Smooth muscle cell (in vitro differentiated cells): ENCODE measurements at regions not wholly inside any gene's neighbourhood (a gene's known extent, or its start where the extent isn't known, plus 50 kb on each side); places are given as distances from the start of the nearest gene placed in this dataset.

Experiments used
- DNase-seq: peaks from one replicate; lab custom pipeline; 2025; ENCODE audit not compliant: unreplicated experiment; lab: John Stamatoyannopoulos, UW
- H2AFZ ChIP-seq: fragments of 200-600 bp; sonication (generic); 2 replicates; pipeline ENCODE4 v1.6.0; 2016; ENCODE audit warnings: antibody characterized with exemption, low read depth, mild to moderate bottlenecking
- H3F3A ChIP-seq: fragments of 200-600 bp; sonication (generic); 2 replicates; pipeline ENCODE4 v1.6.0; 2017; ENCODE audit warnings: antibody characterized with exemption, low read depth
- H3K27ac ChIP-seq: fragments of 200-600 bp; sonication (generic); 2 replicates; pipeline ENCODE4 v1.5.1; 2016; ENCODE audit warnings: low read depth, mild to moderate bottlenecking
- H3K27me3 ChIP-seq: fragments of 200-600 bp; sonication (generic); 2 replicates; pipeline ENCODE4 v1.6.1; 2016; ENCODE audit warnings: low read depth, mild to moderate bottlenecking
- H3K36me3 ChIP-seq: fragments of 200-600 bp; sonication (generic); 2 replicates; pipeline ENCODE4 v1.5.1; 2016; ENCODE audit warnings: low read depth
- H3K4me1 ChIP-seq: fragments of 200-600 bp; sonication (generic); 2 replicates; pipeline ENCODE4 v1.5.1; 2016; ENCODE audit warnings: low read depth
- H3K4me2 ChIP-seq: fragments of 200-600 bp; sonication (generic); 2 replicates; pipeline ENCODE4 v1.6.0; 2016; ENCODE audit warnings: mild to moderate bottlenecking
- H3K4me3 ChIP-seq: fragments of 200-600 bp; sonication (generic); 2 replicates; pipeline ENCODE4 v1.5.1; 2016; ENCODE audit warnings: mild to moderate bottlenecking
- H3K79me2 ChIP-seq: fragments of 200-600 bp; sonication (generic); 2 replicates; pipeline ENCODE4 v1.6.0; 2016; ENCODE audit warnings: low read depth, mild to moderate bottlenecking
- H3K9ac ChIP-seq: fragments of 200-600 bp; sonication (generic); 2 replicates; pipeline ENCODE4 v1.6.0; 2016; ENCODE audit warnings: low read depth
- H3K9me3 ChIP-seq: fragments of 200-600 bp; sonication (generic); replicated peaks from 2 replicates; pipeline ENCODE4 v1.5.1; 2016; ENCODE audit warnings: low read depth
- H4K20me1 ChIP-seq: fragments of 200-600 bp; sonication (generic); 2 replicates; pipeline ENCODE4 v1.6.0; 2016; ENCODE audit warnings: low read depth
- CTCF ChIP-seq: fragments of 200-600 bp; sonication (generic); IDR thresholded peaks from 2 replicates; pipeline ENCODE4 v1.5.1; 2017; ENCODE audit warnings: borderline replicate concordance, mild to moderate bottlenecking, antibody characterized with exemption; ENCODE audit not compliant: insufficient read depth, poor library complexity, severe bottlenecking
- WGBS: methylation state at CpG from one replicate; pipeline ENCODE4 v1.1.7; 2016; ENCODE audit warnings: low lambda C conversion rate; 5-methylcytosine and 5-hydroxymethylcytosine counted together

- H3K79me2 ChIP-seq: no peaks in the 10 kb centered on the region
- H4K20me1 ChIP-seq: no peaks in the 10 kb centered on the region
- no peak for DNase-seq
- no peak overlapping the region for H3K9ac ChIP-seq
- no peaks in the 10 kb centered on the region for H3F3A ChIP-seq
- 90% methylated on average over 1 of the region's 1 CpG for WGBS
- no peak for TF ChIP-seq CTCF
- no peaks in the 10 kb centered on the region for H3K27me3 ChIP-seq
- no peaks in the 10 kb centered on the region for H3K4me1 ChIP-seq
- H3K36me3 ChIP-seq: no peaks in the 10 kb centered on the region
- H2AFZ ChIP-seq: peak overlapping the region; percentile 26
- H3K4me3 ChIP-seq: no peak overlapping the region
- peak overlapping the region; percentile 64 for H3K27ac ChIP-seq
- H3K9me3 ChIP-seq: no peaks in the 10 kb centered on the region
- no peak overlapping the region for H3K4me2 ChIP-seq
Measured at GRCh38 chr2:145324748-145325147, 804.8 kb upstream of the ZEB2 start.

GRCh38 chr2:145323512-145323911 is 803.6 kb upstream of the ZEB2 start:
- Histone ChIP-seq H3K36me3 (no peaks in the 10 kb centered on the region), H3K4me1 (no peaks in the 10 kb centered on the region), H3K4me3 (no peak overlapping the region), H2AFZ (no peak overlapping the region), H3K79me2 (no peaks in the 10 kb centered on the region), H4K20me1 (no peaks in the 10 kb centered on the region), H3K4me2 (peak overlapping the region; percentile 34), H3K9me3 (no peaks in the 10 kb centered on the region), H3F3A (no peaks in the 10 kb centered on the region), H3K9ac (peak overlapping the region; percentile 2), H3K27me3 (no peaks in the 10 kb centered on the region), H3K27ac (peak overlapping the region; percentile 64)
- no peak for DNase-seq
- TF ChIP-seq CTCF: no peak
- 30% methylated on average over 2 of the region's 2 CpGs for WGBS

- 77% methylated on average over 2 of the region's 2 CpGs for WGBS
- DNase-seq: no peak
- Histone ChIP-seq H2AFZ (no peak overlapping the region), H3K36me3 (no peaks in the 10 kb centered on the region), H3K4me1 (no peaks in the 10 kb centered on the region), H3K4me2 (no peak overlapping the region), H3K9ac (no peak overlapping the region), H3K9me3 (no peaks in the 10 kb centered on the region), H3K79me2 (no peaks in the 10 kb centered on the region), H3K27ac (no peak overlapping the region), H4K20me1 (no peaks in the 10 kb centered on the region), H3K4me3 (no peak overlapping the region), H3F3A (no peaks in the 10 kb centered on the region), H3K27me3 (no peaks in the 10 kb centered on the region)
- no peak for TF ChIP-seq CTCF
Measured at GRCh38 chr2:145321344-145321743, 801.4 kb upstream of the ZEB2 start.

- DNase-seq: no peak
- Histone ChIP-seq H3K4me3 (no peak overlapping the region), H3F3A (no peaks in the 10 kb centered on the region), H3K79me2 (no peaks in the 10 kb centered on the region), H2AFZ (no peak overlapping the region), H3K9me3 (no peaks in the 10 kb centered on the region), H3K4me2 (no peak overlapping the region), H3K9ac (no peak overlapping the region), H3K27me3 (no peaks in the 10 kb centered on the region), H4K20me1 (no peaks in the 10 kb centered on the region), H3K36me3 (no peaks in the 10 kb centered on the region), H3K4me1 (peaks cover 4% of the 10 kb centered on the region), H3K27ac (no peak overlapping the region)
- TF ChIP-seq CTCF: no peak
- 100% methylated on average over 1 of the region's 1 CpG for WGBS
Measured at GRCh38 chr2:145316496-145316895, 796.6 kb upstream of the ZEB2 start.
